Activated T-cell treated with anti-CD3 and anti-CD28 coated beads for 4 hours (primary cell): ENCODE measurements at regions not wholly inside any gene's neighbourhood (a gene's known extent, or its start where the extent isn't known, plus 50 kb on each side); places are given as distances from the start of the nearest gene placed in this dataset.

Source experiments
- DNase-seq: peaks from one replicate; pipeline ENCODE4 v3.0.0-alpha.2; 2020

- no peak for DNase-seq
Observed at GRCh38 chr14:22412926-22413411, 176.1 kb downstream of the DAD1 start.

DNA sequence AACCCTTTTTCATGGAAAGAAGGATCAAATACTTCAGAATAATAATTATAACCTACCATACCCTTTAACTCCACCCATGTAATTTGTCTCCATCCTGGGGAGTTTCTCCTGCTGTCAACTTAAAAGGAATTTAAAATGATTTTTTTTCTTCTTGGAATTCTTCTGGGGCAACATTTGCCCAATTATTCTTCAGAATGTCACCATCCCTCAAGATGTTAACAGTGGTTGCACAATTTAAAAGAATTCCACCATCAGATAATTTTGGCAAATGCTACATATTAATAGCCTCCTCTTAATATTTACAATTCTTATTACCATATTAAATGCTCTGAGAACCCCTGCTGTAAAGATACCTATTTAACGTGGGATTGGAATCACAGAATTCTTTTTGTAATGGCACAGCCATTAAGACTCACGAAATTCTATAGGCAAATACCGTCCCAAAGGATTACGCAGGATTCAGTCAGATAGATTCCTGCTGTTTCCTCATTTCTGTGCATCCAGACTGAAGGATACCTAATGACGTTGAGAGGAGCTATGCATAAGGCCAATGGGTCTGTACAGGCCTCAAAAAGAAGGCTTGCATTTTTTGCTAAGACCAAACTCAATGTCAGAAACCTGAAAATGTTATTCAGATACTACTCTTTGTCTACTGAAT is 177.5 kb downstream of the DAD1 start:
- no peak for DNase-seq

DNA sequence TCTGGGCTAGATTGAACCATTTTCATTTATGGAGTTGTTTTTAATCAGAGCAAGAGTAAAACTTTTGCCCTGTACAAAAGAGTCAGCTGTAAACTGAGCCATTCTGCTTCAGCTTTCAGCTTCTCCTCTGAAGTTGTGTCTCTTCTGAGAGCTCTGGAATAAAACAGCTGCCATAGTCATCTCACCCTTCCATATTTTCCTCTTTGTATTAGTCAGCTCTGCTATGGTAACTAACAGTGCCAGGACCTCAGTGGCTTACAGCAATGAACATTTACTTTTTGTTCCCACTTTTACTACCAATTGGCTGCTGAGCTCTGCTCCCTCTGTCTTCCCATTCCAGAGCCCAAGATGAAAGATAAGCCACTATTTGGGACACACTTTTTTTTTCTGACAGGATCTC is 178.5 kb downstream of the DAD1 start:
- no peak for DNase-seq

DNA sequence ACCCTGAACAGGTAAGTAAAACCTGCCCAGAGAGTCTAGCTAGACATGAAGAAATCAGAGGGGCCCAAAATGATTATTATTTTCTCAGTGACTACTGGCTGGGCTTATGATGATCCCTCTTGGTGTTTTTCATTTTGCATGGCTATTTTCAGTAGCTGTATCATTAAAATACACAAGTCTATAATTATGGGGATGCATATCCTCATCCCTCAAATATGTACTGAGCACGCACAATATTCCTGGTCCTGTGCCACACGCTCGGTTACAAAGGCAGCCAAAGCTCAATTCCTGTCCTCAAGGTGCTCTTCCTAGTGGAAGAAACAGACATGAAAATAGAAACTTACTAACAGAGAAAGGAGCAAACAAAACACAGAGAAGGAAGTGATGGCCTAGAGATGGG is 180.0 kb downstream of the DAD1 start:
- DNase-seq: no peak

GRCh38 chr14:22408547-22408946 is 180.5 kb downstream of the DAD1 start:
- DNase-seq: no peak

GRCh38 chr14:22407033-22407432 is 182.0 kb downstream of the DAD1 start:
- DNase-seq: no peak

DNA sequence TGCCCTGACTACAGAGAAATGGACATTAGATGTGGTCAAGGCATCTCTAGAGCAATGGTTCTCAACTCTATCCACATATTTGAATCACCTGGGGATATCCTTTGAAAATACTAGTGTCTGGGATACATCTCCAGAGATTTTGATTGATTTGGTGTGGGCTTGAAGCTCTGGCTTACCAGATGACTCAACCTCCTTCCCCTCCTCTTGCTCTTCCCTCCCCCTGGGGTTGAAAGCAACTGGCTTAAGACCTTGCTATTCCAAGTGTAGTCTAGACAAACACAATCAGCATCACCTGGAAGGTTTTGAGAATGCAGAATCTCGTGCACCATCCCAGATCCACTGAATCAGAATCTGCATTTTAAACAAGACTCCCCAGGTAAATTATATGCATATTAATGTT is 183.8 kb downstream of the DAD1 start:
- DNase-seq: no peak

DNA sequence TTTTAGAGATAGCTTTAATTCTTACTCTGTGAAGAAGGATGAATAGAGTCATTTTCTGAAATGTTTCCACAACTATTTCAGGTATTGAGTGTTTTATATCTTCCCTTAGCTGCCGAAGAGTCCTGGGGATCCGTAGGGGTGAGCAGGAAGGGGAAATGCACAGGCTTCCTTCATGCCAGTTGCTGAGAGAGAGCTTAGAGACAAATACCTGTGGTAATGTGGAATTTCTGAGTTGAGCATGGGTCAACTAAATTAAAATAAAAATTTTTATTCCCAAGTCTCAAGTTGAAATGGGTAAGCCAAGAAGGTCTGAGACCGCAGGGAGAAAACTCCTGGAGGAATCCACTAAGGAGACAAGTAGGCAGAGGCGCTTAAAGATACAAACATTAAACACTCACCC is 185.7 kb downstream of the DAD1 start:
- DNase-seq: no peak

DNA sequence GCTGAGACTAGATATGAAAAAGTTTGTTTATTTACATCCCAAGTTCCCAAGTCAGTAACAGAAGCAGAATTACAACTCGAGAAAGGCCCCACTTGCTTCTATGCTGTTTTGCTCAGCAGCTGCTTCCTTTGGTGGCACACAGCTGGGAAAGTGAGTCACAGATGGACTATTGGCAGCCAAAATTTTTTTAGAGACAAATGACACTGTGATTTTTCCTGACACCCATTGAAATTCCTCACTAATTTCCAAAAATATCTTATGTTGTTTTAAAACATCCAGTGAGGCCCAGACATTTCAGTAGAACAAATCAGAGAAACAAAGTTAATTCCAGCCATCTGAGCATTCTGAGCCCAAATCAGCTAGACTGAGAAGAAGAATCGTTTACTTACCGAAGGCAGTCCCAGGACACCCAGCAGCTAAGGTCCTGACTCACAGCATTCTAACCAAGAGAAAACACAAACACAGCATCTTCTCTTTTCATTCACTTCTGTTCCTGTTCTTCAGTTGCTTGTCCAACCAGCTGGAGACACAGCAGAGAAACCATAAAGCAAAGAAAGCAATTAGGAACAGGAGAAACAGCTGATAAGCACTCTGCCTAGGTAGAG is 188.3 kb downstream of the DAD1 start:
- DNase-seq: no peak

- no peak for DNase-seq
Observed at GRCh38 chr14:22399776-22400175, 189.2 kb downstream of the DAD1 start.

- DNase-seq: no peak
Observed at GRCh38 chr14:22397221-22397737, 191.7 kb downstream of the DAD1 start.

DNA sequence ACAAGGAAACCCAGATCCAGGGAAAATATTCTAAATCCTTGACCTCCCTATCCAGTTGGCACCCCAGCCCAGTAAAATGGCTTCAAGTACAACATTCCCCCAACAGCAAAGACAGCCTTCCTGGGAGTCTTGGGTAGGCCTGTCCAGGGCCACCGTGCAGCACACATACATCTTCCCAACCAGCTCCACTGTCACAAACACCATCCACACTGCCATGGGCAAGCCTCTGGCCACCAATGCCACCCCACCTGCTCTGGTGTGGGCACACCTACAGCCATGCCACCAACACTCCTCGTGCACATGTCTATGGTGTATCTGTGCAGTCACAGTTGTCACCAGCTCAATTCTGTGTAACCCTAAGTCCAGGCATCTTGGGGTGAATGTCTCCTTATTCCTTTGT is 193.2 kb downstream of the DAD1 start:
- no peak for DNase-seq

DNA sequence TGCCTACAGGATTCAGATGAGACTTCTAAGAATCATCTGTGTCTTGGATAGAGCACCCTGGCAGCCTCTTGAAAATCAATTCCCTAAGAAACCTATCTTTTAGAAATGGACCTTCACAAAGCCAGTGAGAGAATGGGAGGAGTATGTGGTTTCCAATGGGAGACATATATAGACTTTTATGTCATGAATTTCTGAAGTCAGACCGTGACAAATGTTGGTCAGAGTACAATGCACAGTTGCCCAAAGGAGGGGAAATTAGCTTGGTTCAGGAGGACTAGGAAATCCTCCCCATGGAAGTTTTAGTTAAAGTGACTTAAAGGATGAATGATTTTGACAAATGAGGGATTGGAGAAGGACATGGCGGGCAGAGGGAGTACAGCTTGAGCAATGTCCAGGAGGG is 194.4 kb downstream of the DAD1 start:
- no peak for DNase-seq

GRCh38 chr14:22393796-22394195 is 195.2 kb downstream of the DAD1 start:
- no peak for DNase-seq

GRCh38 chr14:22391908-22392565 is 197.0 kb downstream of the DAD1 start:
- no peak for DNase-seq

- DNase-seq: no peak
Observed at GRCh38 chr14:22390824-22391461, 198.1 kb downstream of the DAD1 start.

GRCh38 chr14:22390195-22390594 is 198.8 kb downstream of the DAD1 start:
- DNase-seq: no peak

DNA sequence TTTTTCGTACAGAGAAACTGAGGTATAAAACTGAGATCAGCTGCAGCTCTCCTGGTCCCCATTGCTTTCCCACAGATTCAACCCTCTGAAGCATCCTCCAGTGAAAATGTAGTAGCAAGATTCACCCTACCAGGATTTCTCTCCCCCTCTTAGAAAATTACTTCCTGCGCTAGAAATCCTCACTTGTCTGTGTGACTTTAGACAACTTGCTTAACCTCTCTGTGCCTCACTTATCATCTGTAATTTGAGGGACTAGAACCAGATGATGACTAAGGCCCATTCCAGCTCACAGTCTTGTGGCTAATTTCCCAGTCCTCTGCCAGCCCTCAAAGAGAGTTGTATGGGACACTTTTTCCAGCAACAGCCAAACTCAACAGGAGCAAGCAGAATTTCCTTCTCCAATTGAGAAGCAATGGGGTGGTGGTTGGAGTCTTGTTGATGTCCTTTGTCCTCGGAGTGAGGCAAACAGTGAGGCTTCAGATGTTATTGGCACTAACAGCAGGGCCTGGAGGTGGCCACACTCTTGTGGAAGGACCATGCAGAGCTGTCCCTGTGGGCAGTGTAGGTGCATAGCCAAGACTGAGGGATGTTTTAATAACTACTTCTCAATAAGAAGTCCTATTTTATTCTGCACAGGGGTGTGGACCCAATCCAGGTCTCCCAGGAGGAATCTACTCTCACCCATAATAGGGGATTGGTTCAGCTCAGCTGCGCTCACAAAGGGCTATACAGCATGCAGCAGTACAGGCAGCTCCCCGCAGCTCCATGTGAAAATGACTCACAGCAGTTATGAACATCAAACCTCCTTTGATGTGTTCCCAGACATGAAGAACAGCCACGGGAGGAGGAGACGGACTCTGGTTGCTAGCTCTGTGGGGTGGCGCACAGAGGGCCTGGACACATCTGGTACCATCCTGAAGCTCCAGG is 200.1 kb downstream of the DAD1 start:
- no peak for DNase-seq

GRCh38 chr14:22387776-22388241 is 201.2 kb downstream of the DAD1 start:
- DNase-seq: no peak

DNA sequence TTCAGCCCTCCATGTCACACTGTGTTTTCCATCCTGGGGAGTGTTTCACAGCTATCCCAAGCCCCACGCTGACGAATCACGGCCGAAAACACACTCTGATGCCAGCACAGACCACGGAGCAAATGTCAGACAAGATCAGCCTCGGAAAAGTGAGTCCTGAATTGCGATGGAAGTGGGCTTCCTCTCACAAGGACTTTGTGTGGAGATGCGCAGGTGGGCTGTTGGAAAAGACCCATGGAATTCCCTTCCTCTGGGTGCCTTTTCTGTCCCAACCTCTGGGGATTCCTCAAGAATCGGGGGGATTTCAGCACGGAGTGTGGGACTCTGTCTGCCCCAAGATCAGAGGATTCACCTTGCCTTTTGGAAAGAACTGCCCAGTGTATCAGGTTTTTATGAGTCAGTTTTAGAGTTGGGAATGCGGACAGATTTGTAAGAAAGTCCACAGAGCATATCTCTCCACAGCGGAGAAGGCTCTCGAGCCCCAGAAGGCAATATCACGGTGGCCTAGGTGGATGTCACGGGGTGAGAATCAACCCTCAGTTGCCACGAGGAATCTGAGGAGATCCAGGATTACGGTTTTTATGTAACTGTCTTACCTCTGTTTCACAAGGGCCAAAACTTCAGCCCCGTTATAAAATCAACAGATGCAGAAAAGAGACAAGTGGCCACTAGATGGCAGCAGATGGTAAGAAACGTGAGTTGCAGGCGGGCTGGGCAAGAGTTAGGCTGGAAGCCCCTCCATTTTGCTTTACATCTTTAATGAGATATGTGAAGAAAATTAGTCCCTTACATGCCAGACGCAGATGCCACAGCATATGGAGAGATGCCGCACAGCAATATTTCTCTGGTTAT is 201.9 kb downstream of the DAD1 start:
- DNase-seq: no peak

GRCh38 chr14:22384974-22385526 is 204.0 kb downstream of the DAD1 start:
- no peak for DNase-seq
